Neuronal stem cell (in vitro differentiated cells): ENCODE measurements at regions not wholly inside any gene's neighbourhood (a gene's known extent, or its start where the extent isn't known, plus 50 kb on each side); places are given as distances from the start of the nearest gene placed in this dataset.

Experiments
- DNase-seq: peaks from one replicate; pipeline ENCODE4 v3.0.0-alpha.2; 2013; ENCODE audit warnings: low spot score
- H2AFZ ChIP-seq: one replicate; pipeline ENCODE4 v1.6.1; 2013; ENCODE audit warnings: mild to moderate bottlenecking, low read length, inconsistent platforms
- H2AK5ac ChIP-seq: 2 replicates; pipeline ENCODE4 v1.6.1; 2013; ENCODE audit warnings: low read depth, mild to moderate bottlenecking, inconsistent platforms, low read length, moderate library complexity, mixed read lengths
- H2BK120ac ChIP-seq: 2 replicates; pipeline ENCODE4 v1.6.1; 2013; ENCODE audit warnings: low read depth, mild to moderate bottlenecking, inconsistent platforms, low read length, moderate library complexity, mixed read lengths
- H2BK12ac ChIP-seq: one replicate; pipeline ENCODE4 v1.6.1; 2013; ENCODE audit warnings: low read length, inconsistent platforms
- H2BK15ac ChIP-seq: 2 replicates; pipeline ENCODE4 v1.6.1; 2013; ENCODE audit warnings: mild to moderate bottlenecking, low read length, inconsistent platforms, mixed read lengths
- H2BK5ac ChIP-seq: one replicate; pipeline ENCODE4 v1.6.1; 2013; ENCODE audit warnings: inconsistent platforms, mild to moderate bottlenecking, low read length, moderate library complexity
- H3K14ac ChIP-seq: one replicate; pipeline ENCODE4 v1.6.1; 2013; ENCODE audit warnings: low read length, inconsistent platforms
- H3K18ac ChIP-seq: 2 replicates; pipeline ENCODE4 v1.6.1; 2013; ENCODE audit warnings: low read length, inconsistent platforms
- H3K23ac ChIP-seq: 2 replicates; pipeline ENCODE4 v1.6.1; 2013; ENCODE audit warnings: low read depth, mild to moderate bottlenecking, mixed read lengths, low read length, inconsistent platforms; ENCODE audit not compliant: poor library complexity
- H3K27ac ChIP-seq: replicated peaks from 3 replicates; pipeline ENCODE4 v1.5.1; 2013; ENCODE audit warnings: low read length, inconsistent platforms
- H3K27me3 ChIP-seq, 3 experiments: 2 replicates each; pipeline ENCODE4 v1.6.1; 2013; ENCODE audit warnings: low read length in 3 of 3, mild to moderate bottlenecking in 2 of 3, inconsistent platforms in 1 of 3, low read depth in 1 of 3, mixed read lengths in 1 of 3, moderate library complexity in 1 of 3; ENCODE audit not compliant: control insufficient read depth in 3 of 3, insufficient read depth in 3 of 3
- H3K36me3 ChIP-seq, 2 donors: replicated peaks in 1 of 2; 2 replicates each; pipeline ENCODE4 v1.6.1; 2013; ENCODE audit warnings: low read length in 2 of 2; ENCODE audit not compliant: control insufficient read depth in 2 of 2, insufficient read depth in 2 of 2
- H3K4ac ChIP-seq: 2 replicates; pipeline ENCODE4 v1.6.1; 2013; ENCODE audit warnings: inconsistent platforms, mild to moderate bottlenecking, low read length, moderate library complexity
- H3K4me1 ChIP-seq, 2 donors: 1 replicate in 1 of 2; 2 replicates in 1 of 2; pipeline ENCODE4 v1.6.1; 2013; ENCODE audit warnings: low read length in 2 of 2, low read depth in 1 of 2; ENCODE audit not compliant: control insufficient read depth in 2 of 2, insufficient read depth in 1 of 2
- H3K4me2 ChIP-seq: one replicate; pipeline ENCODE4 v1.6.1; 2013; ENCODE audit warnings: mild to moderate bottlenecking, low read length, inconsistent platforms; ENCODE audit not compliant: insufficient read depth, poor library complexity, severe bottlenecking
- H3K4me3 ChIP-seq, 2 donors: 2 replicates each; pipeline ENCODE4 v1.5.1; 2013; ENCODE audit warnings: low read length in 2 of 2, mild to moderate bottlenecking in 2 of 2, inconsistent platforms in 1 of 2, moderate library complexity in 1 of 2
- H3K79me1 ChIP-seq: one replicate; pipeline ENCODE4 v1.6.1; 2013; ENCODE audit warnings: low read depth, mild to moderate bottlenecking, inconsistent platforms, low read length, moderate library complexity
- H3K9ac ChIP-seq: one replicate; pipeline ENCODE4 v1.6.1; 2013; ENCODE audit warnings: mild to moderate bottlenecking, low read depth, low read length, inconsistent platforms; ENCODE audit not compliant: poor library complexity
- H3K9me3 ChIP-seq, 2 donors: replicated peaks in 1 of 2; 2 replicates each; pipeline versions ENCODE3 to v1.6.1; 2013; ENCODE audit warnings: low read length in 2 of 2, mild to moderate bottlenecking in 2 of 2, inconsistent platforms in 1 of 2, low read depth in 1 of 2, mixed read lengths in 1 of 2, moderate library complexity in 1 of 2; ENCODE audit not compliant: control insufficient read depth in 2 of 2, insufficient read depth in 1 of 2
- H4K8ac ChIP-seq: one replicate; pipeline ENCODE4 v1.6.1; 2013; ENCODE audit warnings: low read depth, mild to moderate bottlenecking, inconsistent platforms, low read length, moderate library complexity
- H4K91ac ChIP-seq: one replicate; pipeline ENCODE4 v1.6.1; 2013; ENCODE audit warnings: low read length, low read depth, mild to moderate bottlenecking, inconsistent platforms; ENCODE audit not compliant: poor library complexity
- WGBS, 2 donors: extraction: QIAGEN DNeasy Blood & Tissue Kit; methylation state at CpG; one replicate each; pipeline ENCODE4 v1.1.7; 2013; ENCODE audit warnings: missing lambda C conversion rate in 2 of 2, mixed read lengths in 1 of 2; ENCODE audit not compliant: insufficient read length in 2 of 2, insufficient replicate concordance in 1 of 2; ENCODE audit errors: extremely low coverage in 2 of 2; 5-methylcytosine and 5-hydroxymethylcytosine counted together

GRCh38 chr12:25718081-25718731, 165.1 kb upstream of the LMNTD1 start:
- Histone ChIP-seq H3K4me3 (no peak overlapping the region), H2BK15ac (no peak overlapping the region), H2AK5ac (no peak overlapping the region), H4K8ac (no peak overlapping the region), H2AFZ (no peak overlapping the region), H3K4me1 (peaks cover 0 to 5% of the 10 kb centered on the region in 2 donors), H3K4me2 (no peak overlapping the region), H3K4ac (no peak overlapping the region), H3K27ac (no peak overlapping the region), H2BK120ac (no peak overlapping the region), H2BK12ac (no peak overlapping the region), H3K9ac (no peak overlapping the region), H3K27me3 (no peaks in the 10 kb centered on the region), H3K79me1 (no peaks in the 10 kb centered on the region), H3K14ac (no peak overlapping the region), H4K91ac (no peak overlapping the region), H3K36me3 (no peaks in the 10 kb centered on the region), H3K23ac (no peak overlapping the region), H2BK5ac (no peak overlapping the region), H3K9me3 (no peaks in the 10 kb centered on the region), H3K18ac (no peak overlapping the region)
- no peak for DNase-seq
- no CpG with 5 or more reads among the region's 2 CpGs for WGBS, 2 donors

- H3K4me3 ChIP-seq, result no peak overlapping the region
- no peak overlapping the region for H2BK15ac ChIP-seq
- H2AFZ ChIP-seq, result no peak overlapping the region
- H4K91ac ChIP-seq, result no peak overlapping the region
- H3K18ac ChIP-seq, result no peak overlapping the region
- H3K9me3 ChIP-seq, result no peaks in the 10 kb centered on the region
- no peak overlapping the region for H2BK120ac ChIP-seq
- no peak overlapping the region for H2BK12ac ChIP-seq
- no peak for DNase-seq
- H2BK5ac ChIP-seq, result no peak overlapping the region
- no peak overlapping the region for H3K9ac ChIP-seq
- no peaks in the 10 kb centered on the region for H3K27me3 ChIP-seq
- H3K36me3 ChIP-seq, result no peaks in the 10 kb centered on the region
- no peak overlapping the region for H2AK5ac ChIP-seq
- no CpG with 5 or more reads among the region's 4 CpGs for WGBS, 2 donors
- H3K4ac ChIP-seq, result no peak overlapping the region
- H3K23ac ChIP-seq, result no peak overlapping the region
- no peak overlapping the region for H3K4me2 ChIP-seq
- H3K79me1 ChIP-seq, result no peaks in the 10 kb centered on the region
- peaks cover 0 to 5% of the 10 kb centered on the region in 2 donors for H3K4me1 ChIP-seq
- no peak overlapping the region for H4K8ac ChIP-seq
- H3K14ac ChIP-seq, result no peak overlapping the region
- H3K27ac ChIP-seq, result no peak overlapping the region
These were observed 166.4 kb upstream of the LMNTD1 start for GRCh38 chr12:25719505-25719904.

DNA sequence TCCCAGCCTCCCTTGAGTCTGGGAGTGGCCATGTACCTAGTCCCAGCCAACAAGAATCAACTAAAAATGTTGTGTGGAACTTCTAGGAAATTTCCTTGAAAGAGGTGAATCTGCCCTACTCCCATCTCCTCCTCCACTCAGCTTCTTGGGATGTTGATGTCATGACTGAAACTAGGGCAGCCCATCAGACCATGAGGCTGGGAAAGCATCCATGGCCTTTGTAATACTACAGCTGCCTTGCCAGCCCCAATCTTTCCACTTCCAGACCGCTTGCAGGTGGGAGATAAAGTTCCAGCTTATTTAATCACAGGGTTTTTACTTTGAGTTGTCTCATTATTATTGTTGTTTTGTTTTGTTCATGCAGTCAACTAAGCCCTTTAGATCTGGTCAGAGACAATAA, 170.3 kb upstream of the LMNTD1 start:
- no peak overlapping the region for H3K4me2 ChIP-seq
- no peak overlapping the region for H2BK120ac ChIP-seq
- no peak overlapping the region for H2BK5ac ChIP-seq
- no peak overlapping the region for H3K27ac ChIP-seq
- H2AFZ ChIP-seq, result no peak overlapping the region
- H3K4me1 ChIP-seq, result peaks cover 0 to 5% of the 10 kb centered on the region in 2 donors
- no peak overlapping the region for H4K8ac ChIP-seq
- H3K9ac ChIP-seq, result no peak overlapping the region
- no peaks in the 10 kb centered on the region for H3K79me1 ChIP-seq
- DNase-seq, result no peak
- H3K14ac ChIP-seq, result no peak overlapping the region
- no peak overlapping the region for H3K4ac ChIP-seq
- H3K23ac ChIP-seq, result no peak overlapping the region
- WGBS, 2 donors, result no CpG with 5 or more reads among the region's 1 CpG
- no peak overlapping the region for H2BK12ac ChIP-seq
- H2BK15ac ChIP-seq, result no peak overlapping the region
- no peaks in the 10 kb centered on the region for H3K27me3 ChIP-seq
- H2AK5ac ChIP-seq, result no peak overlapping the region
- no peak overlapping the region for H3K18ac ChIP-seq
- H3K9me3 ChIP-seq, result peaks cover 0 to 1% of the 10 kb centered on the region in 2 donors
- H3K4me3 ChIP-seq, result no peak overlapping the region
- no peak overlapping the region for H4K91ac ChIP-seq
- H3K36me3 ChIP-seq, result no peaks in the 10 kb centered on the region

DNA sequence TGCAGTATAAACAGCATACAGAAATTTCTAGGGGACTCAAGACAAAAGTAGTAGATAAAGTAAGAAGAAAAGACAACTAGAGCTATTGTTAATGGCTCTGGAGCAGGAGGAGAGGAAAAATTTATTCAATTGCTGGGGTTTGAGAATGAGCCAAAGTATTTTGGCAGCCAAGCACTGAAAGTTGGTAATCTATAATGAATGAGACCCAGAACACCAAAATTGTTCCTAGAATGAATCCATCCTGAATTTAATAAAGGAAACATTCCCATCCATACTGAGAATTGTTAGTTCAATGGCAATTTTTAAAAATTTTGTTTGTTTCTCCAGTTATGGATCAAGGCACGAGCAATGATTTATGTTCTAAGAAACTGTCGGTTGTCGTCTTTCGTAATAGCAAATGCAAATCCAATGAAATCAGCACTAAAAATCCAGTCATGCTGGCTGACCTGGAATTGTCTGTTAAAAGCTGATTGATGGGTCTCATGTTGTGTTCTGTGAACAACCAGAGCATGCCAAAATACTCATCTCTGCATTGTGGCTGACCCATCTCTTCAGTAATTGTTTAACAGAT, 170.9 kb upstream of the LMNTD1 start:
- H3K27me3 ChIP-seq, result no peaks in the 10 kb centered on the region
- H2AK5ac ChIP-seq, result no peak overlapping the region
- no peak for DNase-seq
- H3K36me3 ChIP-seq, result no peaks in the 10 kb centered on the region
- H3K4ac ChIP-seq, result no peak overlapping the region
- H2AFZ ChIP-seq, result no peak overlapping the region
- H2BK12ac ChIP-seq, result no peak overlapping the region
- H2BK15ac ChIP-seq, result no peak overlapping the region
- no peak overlapping the region for H3K4me3 ChIP-seq
- peaks cover 0 to 1% of the 10 kb centered on the region in 2 donors for H3K4me1 ChIP-seq
- no peak overlapping the region for H3K4me2 ChIP-seq
- H3K18ac ChIP-seq, result no peak overlapping the region
- H3K79me1 ChIP-seq, result no peaks in the 10 kb centered on the region
- H2BK120ac ChIP-seq, result no peak overlapping the region
- WGBS, 2 donors, result no CpG with 5 or more reads among the region's 4 CpGs
- H3K9ac ChIP-seq, result no peak overlapping the region
- no peak overlapping the region for H3K27ac ChIP-seq
- H3K23ac ChIP-seq, result no peak overlapping the region
- no peak overlapping the region for H3K14ac ChIP-seq
- no peak overlapping the region for H2BK5ac ChIP-seq
- H4K91ac ChIP-seq, result no peak overlapping the region
- H4K8ac ChIP-seq, result no peak overlapping the region
- peaks cover 0 to 2% of the 10 kb centered on the region in 2 donors for H3K9me3 ChIP-seq
